ENCODE measurements at regions not wholly inside any gene's neighbourhood (a gene's known extent, or its start where the extent isn't known, plus 50 kb on each side); places are given as distances from the start of the nearest gene placed in this dataset.

DNA sequence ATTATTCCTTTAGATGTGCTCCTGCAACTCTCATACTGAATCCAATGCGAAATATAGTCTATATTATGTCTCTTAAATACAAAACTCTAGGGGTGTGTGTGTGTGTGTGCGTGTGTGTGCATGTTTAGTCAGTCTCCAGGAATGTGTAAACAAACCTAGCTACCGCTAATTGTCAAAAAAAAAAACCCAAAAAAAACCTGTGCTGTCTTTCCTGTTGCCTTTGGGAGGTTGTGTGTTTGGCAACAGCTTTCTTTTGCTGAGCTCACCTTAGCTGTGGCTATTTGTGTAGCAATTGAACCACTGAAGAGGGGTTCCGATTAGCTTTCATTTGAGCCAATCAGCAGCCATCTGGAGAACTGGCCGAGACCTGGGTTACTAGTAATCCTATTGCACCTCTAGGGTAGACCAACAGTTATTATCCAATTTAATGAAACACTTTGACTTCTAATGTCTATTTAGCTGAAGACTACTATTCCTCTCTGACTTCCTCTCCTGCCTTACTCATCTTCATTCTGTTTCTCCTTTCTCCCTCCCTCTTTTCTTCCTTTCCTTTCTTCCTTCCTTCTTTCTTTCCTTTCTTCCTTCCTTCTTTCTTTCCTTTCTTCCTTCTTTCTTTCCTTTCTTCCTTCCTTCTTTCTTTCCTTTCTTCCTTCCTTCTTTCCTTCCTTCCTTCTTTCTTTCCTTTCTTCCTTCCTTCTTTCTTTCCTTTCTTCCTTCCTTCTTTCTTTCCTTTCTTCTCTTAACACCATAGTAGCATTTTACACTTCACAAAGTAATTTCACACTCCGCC is 471.1 kb downstream of the GBA3 start:
- TF ChIP-seq, protein P1, sequence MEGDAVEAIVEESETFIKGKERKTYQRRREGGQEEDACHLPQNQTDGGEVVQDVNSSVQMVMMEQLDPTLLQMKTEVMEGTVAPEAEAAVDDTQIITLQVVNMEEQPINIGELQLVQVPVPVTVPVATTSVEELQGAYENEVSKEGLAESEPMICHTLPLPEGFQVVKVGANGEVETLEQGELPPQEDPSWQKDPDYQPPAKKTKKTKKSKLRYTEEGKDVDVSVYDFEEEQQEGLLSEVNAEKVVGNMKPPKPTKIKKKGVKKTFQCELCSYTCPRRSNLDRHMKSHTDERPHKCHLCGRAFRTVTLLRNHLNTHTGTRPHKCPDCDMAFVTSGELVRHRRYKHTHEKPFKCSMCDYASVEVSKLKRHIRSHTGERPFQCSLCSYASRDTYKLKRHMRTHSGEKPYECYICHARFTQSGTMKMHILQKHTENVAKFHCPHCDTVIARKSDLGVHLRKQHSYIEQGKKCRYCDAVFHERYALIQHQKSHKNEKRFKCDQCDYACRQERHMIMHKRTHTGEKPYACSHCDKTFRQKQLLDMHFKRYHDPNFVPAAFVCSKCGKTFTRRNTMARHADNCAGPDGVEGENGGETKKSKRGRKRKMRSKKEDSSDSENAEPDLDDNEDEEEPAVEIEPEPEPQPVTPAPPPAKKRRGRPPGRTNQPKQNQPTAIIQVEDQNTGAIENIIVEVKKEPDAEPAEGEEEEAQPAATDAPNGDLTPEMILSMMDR (IDR thresholded peaks at IDR 0.05): no peak
- TF ChIP-seq EZH2 (IDR thresholded peaks at IDR 0.05; ENCODE audit: borderline replicate concordance, insufficient read depth, low read depth, low read length, poor library complexity, severe bottlenecking): no peak
